ENCODE measurements at regions not wholly inside any gene's neighbourhood (a gene's known extent, or its start where the extent isn't known, plus 50 kb on each side); places are given as distances from the start of the nearest gene placed in this dataset.

- no peak for TF ChIP-seq POLR2AphosphoS5 (IDR thresholded peaks at IDR 0.05)
- TF ChIP-seq EP300 (IDR thresholded peaks at IDR 0.05) = no peak
- no peak for TF ChIP-seq POLR2A (IDR thresholded peaks at IDR 0.05)
- no peak for TF ChIP-seq CTCF (IDR thresholded peaks at IDR 0.05)
- WGBS = 91% methylated on average over 2 of the region's 2 CpGs
- H3K9me3 ChIP-seq = no peaks in the 10 kb centered on the region
- H3K4me3 ChIP-seq = no peak overlapping the region
- DNase-seq (ENCODE audit: low spot score in 2 of 2) = no peak
- no peaks in the 10 kb centered on the region for H3K27me3 ChIP-seq
- H3K36me3 ChIP-seq = no peaks in the 10 kb centered on the region
- H3K27ac ChIP-seq = no peak overlapping the region
- H3K4me1 ChIP-seq = no peaks in the 10 kb centered on the region
These were observed 56.7 kb upstream of the GRIN3A start for GRCh38 chr9:101795147-101795546.

- H3K27ac ChIP-seq = no peak overlapping the region
- TF ChIP-seq POLR2A (IDR thresholded peaks at IDR 0.05) (no peak), EP300 (IDR thresholded peaks at IDR 0.05) (no peak)
- no peaks in the 10 kb centered on the region for H3K36me3 ChIP-seq
- no peaks in the 10 kb centered on the region for H3K4me1 ChIP-seq
- no peaks in the 10 kb centered on the region for H3K27me3 ChIP-seq
- DNase-seq (ENCODE audit: low spot score in 2 of 2) = no peak
- H3K4me3 ChIP-seq = no peak overlapping the region
- WGBS = 86% methylated on average over 3 of the region's 3 CpGs
- H3K9me3 ChIP-seq = no peaks in the 10 kb centered on the region
These were observed 54.0 kb upstream of the GRIN3A start for GRCh38 chr9:101792475-101792874.

GRCh38 chr9:101791938-101792337, 53.5 kb upstream of the GRIN3A start:
- Histone ChIP-seq H3K27me3 (no peaks in the 10 kb centered on the region), H3K4me1 (no peaks in the 10 kb centered on the region), H3K27ac (no peak overlapping the region), H3K9me3 (no peaks in the 10 kb centered on the region), H3K36me3 (no peaks in the 10 kb centered on the region), H3K4me3 (no peak overlapping the region)
- TF ChIP-seq POLR2A (IDR thresholded peaks at IDR 0.05) = no peak
- TF ChIP-seq POLR2AphosphoS5 (IDR thresholded peaks at IDR 0.05) = no peak
- TF ChIP-seq EP300 (IDR thresholded peaks at IDR 0.05) = no peak
- no peak for TF ChIP-seq CTCF (IDR thresholded peaks at IDR 0.05)
- WGBS = 7% methylated on average over 3 of the region's 3 CpGs
- DNase-seq (ENCODE audit: low spot score in 2 of 2) = no peak

- no peak overlapping the region for H3K4me3 ChIP-seq
- no peak for DNase-seq (ENCODE audit: low spot score in 2 of 2)
- no peaks in the 10 kb centered on the region for H3K9me3 ChIP-seq
- H3K36me3 ChIP-seq = no peaks in the 10 kb centered on the region
- no peaks in the 10 kb centered on the region for H3K4me1 ChIP-seq
- 60% methylated on average over 6 of the region's 6 CpGs for WGBS
- no peak overlapping the region for H3K27ac ChIP-seq
- no peaks in the 10 kb centered on the region for H3K27me3 ChIP-seq
- TF ChIP-seq POLR2A (IDR thresholded peaks at IDR 0.05) = no peak
- TF ChIP-seq EP300 (IDR thresholded peaks at IDR 0.05) = no peak
- TF ChIP-seq CTCF (IDR thresholded peaks at IDR 0.05) = no peak
- no peak for TF ChIP-seq POLR2AphosphoS5 (IDR thresholded peaks at IDR 0.05)
These were observed 53.1 kb upstream of the GRIN3A start for GRCh38 chr9:101791533-101791932.
